Caki2 (cell line): ENCODE measurements at regions not wholly inside any gene's neighbourhood (a gene's known extent, or its start where the extent isn't known, plus 50 kb on each side); places are given as distances from the start of the nearest gene placed in this dataset.

Source experiments
- DNase-seq: peaks from one replicate; pipeline ENCODE4 v3.0.0-alpha.2; 2015; ENCODE audit warnings: low read depth
- in situ Hi-C: cut with HindIII; loops from 2 replicates; pipeline ENCODE4 v1.10.0; 2016; ENCODE audit warnings: low sequenced_read_pairs, low pct_unique_long_range_greater_than_20kb, mixed read lengths

GRCh38 chr17:54835015-54835414, 65.6 kb upstream of the TOM1L1 start:
- in situ Hi-C loops: no loop called here
- no peak for DNase-seq

DNA sequence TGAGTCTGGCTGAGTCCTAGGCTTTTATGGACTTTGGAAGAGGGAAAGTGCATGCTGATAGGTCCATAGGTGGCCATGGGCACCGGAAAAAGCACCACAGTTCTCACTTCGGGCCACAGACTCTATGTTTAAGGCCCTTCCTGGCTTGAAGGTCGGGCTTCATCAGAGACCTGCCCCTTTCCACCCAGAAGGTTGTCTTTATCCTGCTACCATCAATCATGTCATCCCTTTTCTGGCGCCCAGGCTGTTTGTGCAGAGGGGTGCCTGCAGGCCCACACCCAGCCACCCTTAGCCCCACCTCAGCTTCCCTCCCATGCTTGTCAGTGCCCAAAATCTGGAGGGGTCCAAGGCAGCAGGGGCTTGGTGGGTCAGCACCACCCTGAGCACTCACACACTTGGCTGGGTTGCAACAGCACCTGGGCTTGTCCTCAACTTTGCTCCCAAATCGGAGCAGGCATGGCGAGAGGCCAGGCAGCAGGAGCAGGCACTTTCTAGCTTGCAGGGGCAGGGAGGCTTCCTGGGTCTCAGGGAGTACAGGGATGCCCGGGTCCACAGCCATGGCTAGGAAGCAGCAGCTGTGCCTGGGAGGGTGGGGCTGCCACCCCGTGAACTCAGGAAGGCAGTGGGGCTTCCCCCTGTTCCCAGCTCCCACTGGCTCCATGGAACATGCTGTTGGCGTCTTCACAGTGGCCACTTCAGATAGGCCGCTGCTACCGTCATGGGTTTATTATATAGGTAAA, 63.8 kb upstream of the TOM1L1 start:
- in situ Hi-C loops: no loop called here
- no peak for DNase-seq

GRCh38 chr17:54838651-54839421, 61.8 kb upstream of the TOM1L1 start:
- in situ Hi-C loops: no loop called here
- DNase-seq: no peak

GRCh38 chr17:54839447-54839846, 61.2 kb upstream of the TOM1L1 start:
- DNase-seq: no peak
- in situ Hi-C loops: no loop called here

DNA sequence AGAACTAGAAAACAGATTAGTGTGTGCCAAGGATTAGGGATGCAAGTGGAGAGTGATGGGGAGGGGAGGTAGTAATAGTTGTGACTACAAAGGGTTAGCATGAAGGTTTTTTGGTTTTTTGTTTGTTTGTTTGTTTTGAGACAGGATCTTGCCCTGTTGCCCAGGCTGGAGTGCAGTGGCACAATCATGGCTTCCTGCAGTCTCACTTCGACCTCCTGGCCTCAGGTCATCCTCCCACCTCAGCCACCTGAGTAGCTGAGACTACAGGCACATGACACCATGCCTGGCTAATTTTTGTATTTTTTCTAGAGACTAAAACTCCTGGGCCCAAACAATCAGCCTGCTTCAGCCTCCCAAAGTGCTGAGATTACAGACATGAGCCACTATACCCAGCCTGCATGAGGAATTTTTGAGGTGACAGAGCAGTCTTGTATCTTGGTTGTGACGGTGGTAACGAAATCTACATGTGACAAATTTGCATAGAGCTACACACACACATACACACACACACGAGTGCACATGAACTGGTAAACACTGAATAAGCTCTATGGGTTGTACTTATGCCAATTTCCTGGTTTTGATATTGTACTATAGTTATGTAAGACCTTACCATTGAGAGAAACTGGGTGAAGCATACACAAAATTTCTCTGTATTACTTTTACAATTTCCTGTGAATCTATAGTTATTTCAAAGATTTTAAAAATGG, 59.6 kb upstream of the TOM1L1 start:
- in situ Hi-C loops: no loop called here
- no peak for DNase-seq

GRCh38 chr17:54841656-54842055, 59.0 kb upstream of the TOM1L1 start:
- in situ Hi-C loops: no loop called here
- no peak for DNase-seq

DNA sequence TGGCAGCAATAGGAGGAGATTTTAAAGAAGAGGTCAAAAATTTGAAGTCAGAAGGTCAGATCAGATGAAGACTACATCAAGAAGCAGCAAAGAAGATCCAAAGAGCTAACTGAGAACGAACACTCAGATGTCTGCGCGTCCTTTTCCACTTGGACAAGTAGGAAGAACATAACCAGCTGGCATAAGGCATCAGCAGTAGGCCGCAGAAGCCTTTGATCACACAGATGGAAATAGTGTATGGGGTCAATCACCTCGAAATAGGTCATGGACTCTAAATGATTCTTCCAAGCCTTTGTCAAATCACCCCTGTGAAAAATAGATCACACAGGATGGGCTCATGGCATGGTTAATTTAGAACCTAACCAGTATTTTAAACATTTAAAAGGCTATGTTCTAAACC, 56.4 kb upstream of the TOM1L1 start:
- in situ Hi-C loops: no loop called here
- DNase-seq: no peak

DNA sequence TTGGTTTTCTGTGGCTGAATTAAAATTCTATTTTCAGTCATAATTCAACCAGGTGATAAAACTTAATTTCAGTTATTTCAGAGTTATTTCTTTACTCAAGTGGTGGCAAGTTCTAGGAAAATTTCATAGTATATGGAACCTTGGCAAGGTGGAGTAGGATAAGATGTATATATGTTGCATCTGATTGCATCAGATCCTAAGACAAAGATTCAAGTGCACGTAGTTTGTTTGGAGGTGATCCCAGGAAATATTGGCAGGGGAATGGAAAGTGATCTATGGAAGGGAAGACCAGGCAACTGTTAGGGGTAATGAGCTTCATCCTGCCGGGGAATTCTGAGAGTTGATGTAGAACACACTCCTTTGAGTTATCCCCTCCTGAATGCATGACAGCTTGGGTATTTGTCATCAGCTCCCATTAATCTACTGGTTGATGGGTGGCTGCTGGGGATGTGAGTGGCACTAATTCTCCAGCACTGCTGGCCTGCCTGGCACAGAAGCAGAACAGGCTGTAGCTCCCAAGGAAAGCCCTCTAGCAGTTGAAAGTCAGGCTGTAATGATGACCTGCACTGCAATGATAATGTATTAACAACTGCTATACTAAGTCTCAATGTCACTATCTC, 52.2 kb upstream of the TOM1L1 start:
- no peak for DNase-seq
- in situ Hi-C loops: no loop called here

- in situ Hi-C loops: no loop called here
- DNase-seq: no peak
These were observed 51.0 kb upstream of the TOM1L1 start for GRCh38 chr17:54849660-54850059.
